Vagina (tissue), 2 donors: ENCODE measurements at regions not wholly inside any gene's neighbourhood (a gene's known extent, or its start where the extent isn't known, plus 50 kb on each side); places are given as distances from the start of the nearest gene placed in this dataset.

Experiments used
- POLR2A ChIP-seq, 2 donors: fragments of 450-650 bp; IDR thresholded peaks; one replicate each; pipeline ENCODE4 v1.6.1; 2017; ENCODE audit warnings: antibody characterized with exemption in 2 of 2, mild to moderate bottlenecking in 2 of 2, moderate library complexity in 2 of 2
- POLR2AphosphoS5 ChIP-seq, 2 donors: sonication (generic); formaldehyde crosslinking; IDR thresholded peaks; one replicate each; pipeline ENCODE4 v1.9.0; 2017; ENCODE audit warnings: antibody characterized with exemption in 2 of 2, mild to moderate bottlenecking in 2 of 2, low read depth in 1 of 2; ENCODE audit not compliant: insufficient read depth in 1 of 2
- TF ChIP-seq, protein P1 (sequence below), 3 experiments: fragments of 450-650 bp in 2 of 3; fragments of 200-600 bp in 1 of 3; sonication (generic) in 1 of 3; IDR thresholded peaks; one replicate each; pipeline ENCODE4 v1.5.1; 2017 to 2019; ENCODE audit warnings: antibody characterized with exemption in 3 of 3, mild to moderate bottlenecking in 2 of 3, moderate library complexity in 2 of 3

DNA sequence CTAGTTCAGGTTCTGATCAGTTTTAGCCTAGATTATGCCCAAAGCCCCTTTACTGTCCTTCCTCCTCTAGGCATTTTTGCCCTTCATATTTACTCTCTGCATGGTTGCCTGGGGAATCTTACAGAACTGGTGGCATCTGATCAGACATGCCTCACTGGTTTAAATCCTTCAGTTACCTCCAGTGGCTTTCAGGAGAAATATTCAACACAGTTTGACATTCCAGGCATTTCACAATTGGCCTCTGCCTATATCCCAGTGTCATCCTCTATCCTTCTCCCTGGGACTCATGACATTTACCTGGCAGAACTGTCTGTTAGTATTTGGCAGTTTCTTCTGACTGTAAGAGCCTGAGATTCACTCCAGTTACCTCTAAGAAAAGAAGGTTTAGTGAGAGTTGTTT, 152.9 kb upstream of the MEIS1 start:
- TF ChIP-seq POLR2AphosphoS5 (IDR thresholded peaks at IDR 0.05; ENCODE audit: insufficient read depth in 1 of 2, low read depth in 1 of 2) (no peak), POLR2A (IDR thresholded peaks at IDR 0.05) (no peak)
- TF ChIP-seq, protein P1, sequence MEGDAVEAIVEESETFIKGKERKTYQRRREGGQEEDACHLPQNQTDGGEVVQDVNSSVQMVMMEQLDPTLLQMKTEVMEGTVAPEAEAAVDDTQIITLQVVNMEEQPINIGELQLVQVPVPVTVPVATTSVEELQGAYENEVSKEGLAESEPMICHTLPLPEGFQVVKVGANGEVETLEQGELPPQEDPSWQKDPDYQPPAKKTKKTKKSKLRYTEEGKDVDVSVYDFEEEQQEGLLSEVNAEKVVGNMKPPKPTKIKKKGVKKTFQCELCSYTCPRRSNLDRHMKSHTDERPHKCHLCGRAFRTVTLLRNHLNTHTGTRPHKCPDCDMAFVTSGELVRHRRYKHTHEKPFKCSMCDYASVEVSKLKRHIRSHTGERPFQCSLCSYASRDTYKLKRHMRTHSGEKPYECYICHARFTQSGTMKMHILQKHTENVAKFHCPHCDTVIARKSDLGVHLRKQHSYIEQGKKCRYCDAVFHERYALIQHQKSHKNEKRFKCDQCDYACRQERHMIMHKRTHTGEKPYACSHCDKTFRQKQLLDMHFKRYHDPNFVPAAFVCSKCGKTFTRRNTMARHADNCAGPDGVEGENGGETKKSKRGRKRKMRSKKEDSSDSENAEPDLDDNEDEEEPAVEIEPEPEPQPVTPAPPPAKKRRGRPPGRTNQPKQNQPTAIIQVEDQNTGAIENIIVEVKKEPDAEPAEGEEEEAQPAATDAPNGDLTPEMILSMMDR (IDR thresholded peaks at IDR 0.05), result no peak
